SK-N-SH (cell line): ENCODE measurements at regions not wholly inside any gene's neighbourhood (a gene's known extent, or its start where the extent isn't known, plus 50 kb on each side); places are given as distances from the start of the nearest gene placed in this dataset.
"Not testable (repeated sequence)": the region's sequence is repeated elsewhere in the genome, so short reads cannot be mapped to it uniquely, and the experiment has no call there.

Source experiments
- CTCF ChIA-PET: fragments of 300-600, 350-600 bp; formaldehyde crosslinking; extraction: SDS; loops from one replicate; lab custom pipeline; 2021; lab: Yijun Ruan, JAX
- POLR2A ChIA-PET: fragments of 350-600 bp; sonication (Branson Sonifier 250); formaldehyde crosslinking; extraction: SDS; loops from one replicate; lab custom pipeline; 2020; ENCODE audit warnings: antibody characterized with exemption, inconsistent platforms; lab: Yijun Ruan, JAX
- DNase-seq: peaks from one replicate; pipeline ENCODE4 v3.0.0; 2012
- H2AFZ ChIP-seq: fragments of 200-600 bp; sonication (generic); 2 replicates; pipeline ENCODE4 v1.8.1; 2016; ENCODE audit warnings: antibody characterized with exemption, mild to moderate bottlenecking, low read depth
- H3F3A ChIP-seq: fragments of 200-600 bp; sonication (generic); replicated peaks from 2 replicates; pipeline ENCODE3; 2016; ENCODE audit warnings: antibody characterized with exemption, mild to moderate bottlenecking; ENCODE audit not compliant: insufficient read depth
- H3K27ac ChIP-seq, 2 experiments: fragments of 200-500 bp in 1 of 2; fragments of 200-600 bp in 1 of 2; sonication (Bioruptor generic) in 1 of 2; sonication (generic), shearing (Covaris generic) in 1 of 2; 2 replicates each; pipeline versions ENCODE4 v1.5.1 to v1.6.1; 2014 to 2016; ENCODE audit warnings: low read depth in 2 of 2, inconsistent platforms in 1 of 2, low read length in 1 of 2, mild to moderate bottlenecking in 1 of 2, mixed read lengths in 1 of 2
- H3K27me3 ChIP-seq: fragments of 200-600 bp; sonication (generic), shearing (Covaris generic); 2 replicates; pipeline ENCODE4 v1.6.1; 2016; ENCODE audit warnings: mixed run types; ENCODE audit not compliant: insufficient read depth
- H3K36me3 ChIP-seq, 2 experiments: fragments of 200-500 bp in 1 of 2; fragments of 200-600 bp in 1 of 2; sonication (Bioruptor generic) in 1 of 2; sonication (generic) in 1 of 2; replicated peaks in 1 of 2; 2 replicates each; pipeline versions ENCODE3 to v1.5.1; 2014 to 2016; ENCODE audit warnings: low read length in 1 of 2, mild to moderate bottlenecking in 1 of 2; ENCODE audit not compliant: insufficient read depth in 2 of 2, control insufficient read depth in 1 of 2
- H3K4me1 ChIP-seq, 2 experiments: fragments of 200-500 bp in 1 of 2; fragments of 200-600 bp in 1 of 2; sonication (Bioruptor generic) in 1 of 2; sonication (generic), shearing (Covaris generic) in 1 of 2; 2 replicates each; pipeline versions ENCODE4 v1.5.1 to v1.6.1; 2014 to 2016; ENCODE audit warnings: low read depth in 1 of 2, low read length in 1 of 2, mixed run types in 1 of 2; ENCODE audit not compliant: insufficient read depth in 2 of 2, control insufficient read depth in 1 of 2
- H3K4me2 ChIP-seq: fragments of 200-600 bp; sonication (generic), shearing (Covaris generic); 2 replicates; pipeline ENCODE4 v1.6.1; 2017; ENCODE audit warnings: mixed run types
- H3K4me3 ChIP-seq, 2 experiments: fragments of 200-500 bp in 1 of 2; fragments of 200-600 bp in 1 of 2; sonication (Bioruptor generic) in 1 of 2; sonication (generic), shearing (Covaris generic) in 1 of 2; 2 replicates each; pipeline versions ENCODE4 v1.5.1 to v1.8.1; 2014 to 2016; ENCODE audit warnings: low read depth in 2 of 2, inconsistent platforms in 1 of 2, low read length in 1 of 2, mild to moderate bottlenecking in 1 of 2, mixed read lengths in 1 of 2, moderate library complexity in 1 of 2
- H3K79me2 ChIP-seq: fragments of 200-600 bp; sonication (generic); 2 replicates; pipeline ENCODE4 v1.8.1; 2017; ENCODE audit warnings: mild to moderate bottlenecking; ENCODE audit not compliant: insufficient read depth
- H3K9ac ChIP-seq: fragments of 200-600 bp; sonication (generic); 2 replicates; pipeline ENCODE4 v1.6.1; 2017; ENCODE audit warnings: mixed run types
- H3K9me2 ChIP-seq: fragments of 200-600 bp; sonication (generic); 2 replicates; pipeline ENCODE4 v1.6.1; 2017; ENCODE audit warnings: mixed run types
- H3K9me3 ChIP-seq: fragments of 200-600 bp; sonication (generic); 2 replicates; pipeline ENCODE4 v1.6.1; 2017; ENCODE audit warnings: mixed run types, mild to moderate bottlenecking, moderate library complexity
- H4K20me1 ChIP-seq: fragments of 200-600 bp; sonication (generic); 2 replicates; pipeline ENCODE4 v1.6.1; 2017; ENCODE audit warnings: mild to moderate bottlenecking, mixed run types; ENCODE audit not compliant: insufficient read depth
- CHD2 ChIP-seq: fragments of 150-350 bp; IDR thresholded peaks from 2 replicates; pipeline ENCODE4 v1.6.1; 2018; ENCODE audit warnings: low read length; ENCODE audit not compliant: partially characterized antibody
- ELF1 ChIP-seq: IDR thresholded peaks from 2 replicates; pipeline ENCODE4 v1.4.0; 2012
- GABPA ChIP-seq: IDR thresholded peaks from 2 replicates; pipeline ENCODE4 v1.4.0; 2012; ENCODE audit warnings: low read depth, mild to moderate bottlenecking
- NRF1 ChIP-seq: IDR thresholded peaks from 2 replicates; pipeline ENCODE4 v1.6.1; 2012; ENCODE audit warnings: low read depth, mild to moderate bottlenecking, low read length
- PBX3 ChIP-seq: IDR thresholded peaks from 2 replicates; pipeline ENCODE4; 2012
- REST ChIP-seq: IDR thresholded peaks from 2 replicates; pipeline ENCODE4 v1.6.1; 2012; ENCODE audit warnings: mild to moderate bottlenecking, low read depth, low read length, moderate library complexity
- SIN3A ChIP-seq: IDR thresholded peaks from 2 replicates; pipeline ENCODE4 v1.6.1; 2012; ENCODE audit warnings: low read depth, mild to moderate bottlenecking, low read length, moderate library complexity, borderline replicate concordance
- USF1 ChIP-seq: IDR thresholded peaks from 2 replicates; pipeline ENCODE4 v1.4.0; 2012; ENCODE audit warnings: low read depth, borderline replicate concordance
- WGBS: methylation state at CpG from one replicate; pipeline ENCODE4 v1.1.6; 2017; ENCODE audit warnings: low lambda C conversion rate; 5-methylcytosine and 5-hydroxymethylcytosine counted together
- TF ChIP-seq, protein P1 (sequence below): fragments of 150-350 bp; IDR thresholded peaks from 2 replicates; pipeline ENCODE4 v1.6.1; 2016; ENCODE audit warnings: mild to moderate bottlenecking, low read depth, low read length
- TF ChIP-seq, protein P2 (sequence below): IDR thresholded peaks from 2 replicates; pipeline ENCODE4 v1.4.0; 2012; ENCODE audit warnings: low read depth, borderline replicate concordance

- ChIA-PET POLR2A (no interaction called here), CTCF (no interaction called here)
- Histone ChIP-seq H3K79me2 (no peaks in the 10 kb centered on the region), H3F3A (no peaks in the 10 kb centered on the region), H3K9me2 (no peaks in the 10 kb centered on the region), H4K20me1 (no peaks in the 10 kb centered on the region), H3K4me2 (no peak overlapping the region), H2AFZ (no peak overlapping the region), H3K4me1 (no peaks in the 10 kb centered on the region), H3K36me3 (no peaks in the 10 kb centered on the region), H3K9ac (no peak overlapping the region), H3K27ac (no peak overlapping the region), H3K4me3 (no peak overlapping the region), H3K27me3 (no peaks in the 10 kb centered on the region), H3K9me3 (no peaks in the 10 kb centered on the region)
- DNase-seq: no peak
- TF ChIP-seq GABPA: no peak
- no peak for TF ChIP-seq NRF1
- TF ChIP-seq CHD2: no peak
- no peak for TF ChIP-seq USF1
- TF ChIP-seq ELF1: no peak
- TF ChIP-seq, protein P1, sequence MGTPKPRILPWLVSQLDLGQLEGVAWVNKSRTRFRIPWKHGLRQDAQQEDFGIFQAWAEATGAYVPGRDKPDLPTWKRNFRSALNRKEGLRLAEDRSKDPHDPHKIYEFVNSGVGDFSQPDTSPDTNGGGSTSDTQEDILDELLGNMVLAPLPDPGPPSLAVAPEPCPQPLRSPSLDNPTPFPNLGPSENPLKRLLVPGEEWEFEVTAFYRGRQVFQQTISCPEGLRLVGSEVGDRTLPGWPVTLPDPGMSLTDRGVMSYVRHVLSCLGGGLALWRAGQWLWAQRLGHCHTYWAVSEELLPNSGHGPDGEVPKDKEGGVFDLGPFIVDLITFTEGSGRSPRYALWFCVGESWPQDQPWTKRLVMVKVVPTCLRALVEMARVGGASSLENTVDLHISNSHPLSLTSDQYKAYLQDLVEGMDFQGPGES: no peak
- TF ChIP-seq PBX3: no peak
- TF ChIP-seq SIN3A: no peak
- TF ChIP-seq, protein P2, sequence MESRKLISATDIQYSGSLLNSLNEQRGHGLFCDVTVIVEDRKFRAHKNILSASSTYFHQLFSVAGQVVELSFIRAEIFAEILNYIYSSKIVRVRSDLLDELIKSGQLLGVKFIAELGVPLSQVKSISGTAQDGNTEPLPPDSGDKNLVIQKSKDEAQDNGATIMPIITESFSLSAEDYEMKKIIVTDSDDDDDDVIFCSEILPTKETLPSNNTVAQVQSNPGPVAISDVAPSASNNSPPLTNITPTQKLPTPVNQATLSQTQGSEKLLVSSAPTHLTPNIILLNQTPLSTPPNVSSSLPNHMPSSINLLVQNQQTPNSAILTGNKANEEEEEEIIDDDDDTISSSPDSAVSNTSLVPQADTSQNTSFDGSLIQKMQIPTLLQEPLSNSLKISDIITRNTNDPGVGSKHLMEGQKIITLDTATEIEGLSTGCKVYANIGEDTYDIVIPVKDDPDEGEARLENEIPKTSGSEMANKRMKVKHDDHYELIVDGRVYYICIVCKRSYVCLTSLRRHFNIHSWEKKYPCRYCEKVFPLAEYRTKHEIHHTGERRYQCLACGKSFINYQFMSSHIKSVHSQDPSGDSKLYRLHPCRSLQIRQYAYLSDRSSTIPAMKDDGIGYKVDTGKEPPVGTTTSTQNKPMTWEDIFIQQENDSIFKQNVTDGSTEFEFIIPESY: no peak
- no peak for TF ChIP-seq REST
- WGBS: 69% methylated on average over 2 of the region's 2 CpGs
These were observed 63.0 kb downstream of the TMEM121 start for GRCh38 chr14:105589161-105589925.

DNA sequence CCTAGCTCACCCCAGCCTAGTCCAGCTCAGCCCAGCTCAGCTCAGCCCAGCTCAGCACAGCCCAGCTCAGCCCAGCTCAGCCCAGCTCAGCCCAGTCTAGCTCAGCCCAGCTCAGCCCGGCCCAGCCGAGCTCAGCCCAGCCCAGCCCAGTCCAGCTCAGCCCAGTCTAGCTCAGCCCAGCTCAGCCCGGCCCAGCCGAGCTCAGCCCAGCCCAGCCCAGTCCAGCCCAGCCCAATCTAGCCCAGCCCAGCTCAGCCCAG is 63.5 kb downstream of the TMEM121 start:
- H3K9me3 ChIP-seq, POLR2A ChIA-PET, H3K36me3 ChIP-seq, H3K27ac ChIP-seq, H2AFZ ChIP-seq, H3K4me3 ChIP-seq, H3K9ac ChIP-seq, H4K20me1 ChIP-seq, H3K4me2 ChIP-seq, DNase-seq, H3K4me1 ChIP-seq, H3F3A ChIP-seq, H3K27me3 ChIP-seq, CTCF ChIA-PET, H3K9me2 ChIP-seq, H3K79me2 ChIP-seq: not testable (repeated sequence)
- no CpG with 5 or more reads among the region's 4 CpGs for WGBS
